Adrenal gland (tissue), 9 donors: ENCODE measurements at regions not wholly inside any gene's neighbourhood (a gene's known extent, or its start where the extent isn't known, plus 50 kb on each side); places are given as distances from the start of the nearest gene placed in this dataset.
"Not testable (repeated sequence)": the region's sequence is repeated elsewhere in the genome, so short reads cannot be mapped to it uniquely, and the experiment has no call there.

Experiments
- DNase-seq, 7 donors: peaks; one replicate each; pipeline ENCODE4 v3.0.0-alpha.2; 2019 to 2020
- H3K27ac ChIP-seq, 5 donors: fragments of 200-600 bp; sonication (generic) in 4 of 5; 1 replicate in 3 of 5; 2 replicates in 2 of 5; pipeline versions ENCODE4 v1.5.1 to v1.8.0; 2016 to 2020; ENCODE audit warnings: mild to moderate bottlenecking in 1 of 5
- H3K27me3 ChIP-seq: fragments of 200-600 bp; 2 replicates; pipeline ENCODE4 v1.8.0; 2021
- H3K36me3 ChIP-seq, 2 donors: fragments of 200-600 bp; replicated peaks in 1 of 2; 1 replicate in 1 of 2; 2 replicates in 1 of 2; pipeline versions ENCODE4 v1.5.1 to v1.8.0; 2018 to 2022
- H3K4me1 ChIP-seq, 2 donors: fragments of 200-600 bp; replicated peaks in 1 of 2; 1 replicate in 1 of 2; 2 replicates in 1 of 2; pipeline versions ENCODE4 v1.5.1 to v1.8.0; 2018 to 2021
- H3K4me3 ChIP-seq, 4 donors: fragments of 200-600 bp; sonication (generic) in 3 of 4; one replicate each; pipeline ENCODE4 v1.5.1; 2016 to 2018
- H3K9me3 ChIP-seq, 3 donors: fragments of 200-600 bp; sonication (generic) in 1 of 3; replicated peaks in 1 of 3; 1 replicate in 2 of 3; 2 replicates in 1 of 3; pipeline versions ENCODE4 v1.5.1 to v1.8.0; 2016 to 2021
- CTCF ChIP-seq, 6 experiments: fragments of 450-650 bp in 4 of 6; fragments of 200-600 bp in 2 of 6; sonication (generic) in 1 of 6; IDR thresholded peaks; 1 replicate in 5 of 6; 2 replicates in 1 of 6; pipeline versions ENCODE4 v1.5.1 to v1.8.0; 2016 to 2021; ENCODE audit warnings: antibody characterized with exemption in 6 of 6, mild to moderate bottlenecking in 2 of 6, moderate library complexity in 1 of 6
- POLR2A ChIP-seq, 2 donors: fragments of 450-650 bp; IDR thresholded peaks; one replicate each; pipeline ENCODE4 v1.6.1; 2017; ENCODE audit warnings: antibody characterized with exemption in 2 of 2, mild to moderate bottlenecking in 2 of 2, moderate library complexity in 1 of 2
- WGBS, 4 donors: extraction: QIAGEN DNeasy Blood & Tissue Kit in 2 of 4; methylation state at CpG; one replicate each; pipeline versions ENCODE4 v1.1.5 to v1.1.7; 2013 to 2017; 5-methylcytosine and 5-hydroxymethylcytosine counted together
- intact Hi-C, 2 donors: fragments of 100-400 bp; cut with DNase I; formaldehyde crosslinking; loops; one replicate each; pipeline versions ENCODE4 v1.14.1 to v1.15.0; 2022 to 2023
- donor health status: healthy with polysubstance abuse.
- donor health status: Bipolar disorder and iron deficiency.
- donor health status: DM: yes; HTN: yes; CAD: no.
- donor health status: DM: no; HTN: no; CAD: no.
- donor health status: DM: no; HTN: no; CAD: no.

- H3K4me1 ChIP-seq = no peaks in the 10 kb centered on the region
- H3K36me3 ChIP-seq = no peaks in the 10 kb centered on the region
- 53 to 69% (median 63%) methylated on average over 1 of the region's 1 CpG for WGBS, 4 donors
- no peak overlapping the region for H3K4me3 ChIP-seq
- TF ChIP-seq CTCF (IDR thresholded peaks at IDR 0.05) = no peak
- TF ChIP-seq POLR2A (IDR thresholded peaks at IDR 0.05) = no peak
- no peak overlapping the region for H3K27ac ChIP-seq
- no peak for DNase-seq
- no peaks in the 10 kb centered on the region for H3K27me3 ChIP-seq
- H3K9me3 ChIP-seq = no peaks in the 10 kb centered on the region
- intact Hi-C loops = no loop called here
These were observed 1393.1 kb upstream of the GOT2 start for GRCh38 chr16:60127196-60127595.

GRCh38 chr16:60126115-60126514 is 1392.0 kb upstream of the GOT2 start:
- 75 to 88% (median 78%) methylated on average over 2 of the region's 2 CpGs for WGBS, 4 donors

GRCh38 chr16:60123392-60124023 is 1389.4 kb upstream of the GOT2 start:
- H3K9me3 ChIP-seq = no peaks in the 10 kb centered on the region
- intact Hi-C loops = no loop called here
- no peak overlapping the region for H3K4me3 ChIP-seq
- WGBS, 4 donors = 52 to 72% (median 60%) methylated on average over 4 of the region's 4 CpGs
- H3K27ac ChIP-seq = no peak overlapping the region
- no peaks in the 10 kb centered on the region for H3K27me3 ChIP-seq
- no peaks in the 10 kb centered on the region for H3K36me3 ChIP-seq
- no peak for DNase-seq
- TF ChIP-seq CTCF (IDR thresholded peaks at IDR 0.05) (no peak), POLR2A (IDR thresholded peaks at IDR 0.05) (no peak)
- no peaks in the 10 kb centered on the region for H3K4me1 ChIP-seq

More at GRCh38 chr16:60126115-60126514, 1392.0 kb upstream of the GOT2 start:
- DNase-seq, H3K27ac ChIP-seq, intact Hi-C loops, H3K4me1 ChIP-seq, H3K9me3 ChIP-seq, H3K4me3 ChIP-seq, H3K36me3 ChIP-seq, H3K27me3 ChIP-seq: not testable (repeated sequence)

- DNase-seq = no peak
- Histone ChIP-seq H3K4me3 (no peak overlapping the region), H3K36me3 (no peaks in the 10 kb centered on the region), H3K4me1 (no peaks in the 10 kb centered on the region), H3K9me3 (no peaks in the 10 kb centered on the region), H3K27me3 (no peaks in the 10 kb centered on the region), H3K27ac (no peak overlapping the region)
- TF ChIP-seq CTCF (IDR thresholded peaks at IDR 0.05) = no peak
- TF ChIP-seq POLR2A (IDR thresholded peaks at IDR 0.05) = no peak
- WGBS, 4 donors = 80 to 89% (median 83%) methylated on average over 13 to 14 of the region's 14 CpGs
- intact Hi-C loops = no loop called here
These were observed 1386.5 kb upstream of the GOT2 start for GRCh38 chr16:60120586-60120985.

- no peak overlapping the region for H3K4me3 ChIP-seq
- no peaks in the 10 kb centered on the region for H3K36me3 ChIP-seq
- 55 to 60% (median 56%) methylated on average over 2 of the region's 2 CpGs for WGBS, 4 donors
- H3K27me3 ChIP-seq = no peaks in the 10 kb centered on the region
- H3K27ac ChIP-seq = no peak overlapping the region
- no peaks in the 10 kb centered on the region for H3K9me3 ChIP-seq
- no peak for TF ChIP-seq POLR2A (IDR thresholded peaks at IDR 0.05)
- no peak for TF ChIP-seq CTCF (IDR thresholded peaks at IDR 0.05)
- no peaks in the 10 kb centered on the region for H3K4me1 ChIP-seq
- no peak for DNase-seq
- intact Hi-C loops = no loop called here
These were observed 1376.4 kb upstream of the GOT2 start for GRCh38 chr16:60110531-60110930.
